ENCODE measurements at regions not wholly inside any gene's neighbourhood (a gene's known extent, or its start where the extent isn't known, plus 50 kb on each side); places are given as distances from the start of the nearest gene placed in this dataset.
"Not testable (repeated sequence)": the region's sequence is repeated elsewhere in the genome, so short reads cannot be mapped to it uniquely, and the experiment has no call there.

DNA sequence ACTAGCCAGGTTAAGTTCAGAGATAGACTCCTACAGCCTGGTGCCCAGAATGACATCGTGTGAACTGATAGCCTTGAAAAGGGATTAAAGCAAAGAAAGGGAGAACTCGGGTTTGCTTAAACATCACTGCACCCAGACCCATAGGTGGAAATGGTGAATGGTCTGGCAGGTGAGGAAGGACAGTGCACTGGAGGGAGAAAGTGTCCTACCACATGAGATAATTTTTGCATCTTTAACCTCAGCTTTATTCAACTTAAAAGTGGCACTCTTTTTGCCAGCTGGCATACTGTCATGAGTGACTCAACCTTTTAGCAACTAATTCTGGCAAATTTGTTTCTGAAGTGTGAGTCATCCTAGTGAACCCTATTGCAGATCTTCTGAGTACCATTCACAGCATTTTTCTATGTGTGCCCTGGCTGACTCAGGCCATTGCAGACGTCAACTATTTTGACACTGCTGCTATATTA, 53.0 kb upstream of the DAPP1 start:
- DNase-seq, result no peak

DNA sequence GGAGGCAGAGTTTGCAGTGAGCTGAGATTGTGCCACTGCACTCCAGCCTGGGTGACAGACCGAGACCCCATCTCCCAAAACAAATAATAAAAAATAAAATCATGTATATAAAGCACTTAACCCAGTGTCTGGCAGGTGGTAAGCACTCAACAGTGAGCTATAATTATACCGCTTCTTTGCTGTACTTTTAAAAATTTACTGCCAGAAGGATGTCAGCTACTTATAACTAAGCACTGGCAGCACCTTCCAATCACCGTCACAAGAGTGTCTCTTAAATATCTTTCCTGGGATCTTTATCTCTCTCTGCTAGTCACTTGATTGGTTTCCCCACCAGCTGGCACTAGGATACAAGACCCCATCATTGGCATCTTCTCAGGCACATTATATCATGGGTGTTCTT, 53.9 kb upstream of the DAPP1 start:
- no peak for DNase-seq

DNA sequence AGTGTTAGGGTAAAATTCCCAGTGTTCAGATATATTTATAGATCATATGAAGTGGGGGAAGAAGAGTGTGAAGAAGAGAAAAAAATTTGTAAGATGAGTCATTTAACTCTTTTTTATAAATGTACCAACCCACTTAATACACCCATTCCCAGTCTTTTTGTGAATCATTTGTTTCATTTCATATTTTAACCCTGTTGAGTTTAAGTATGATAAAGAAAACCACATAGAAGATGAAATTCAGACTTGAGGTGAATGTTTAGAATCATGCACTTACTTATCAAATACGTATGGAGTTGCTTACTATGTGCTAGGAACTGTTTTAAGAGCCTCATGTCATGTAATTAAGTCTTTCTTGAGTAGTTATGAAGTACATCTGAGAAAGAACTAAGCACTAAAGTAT, 56.6 kb upstream of the DAPP1 start:
- no peak for DNase-seq

DNA sequence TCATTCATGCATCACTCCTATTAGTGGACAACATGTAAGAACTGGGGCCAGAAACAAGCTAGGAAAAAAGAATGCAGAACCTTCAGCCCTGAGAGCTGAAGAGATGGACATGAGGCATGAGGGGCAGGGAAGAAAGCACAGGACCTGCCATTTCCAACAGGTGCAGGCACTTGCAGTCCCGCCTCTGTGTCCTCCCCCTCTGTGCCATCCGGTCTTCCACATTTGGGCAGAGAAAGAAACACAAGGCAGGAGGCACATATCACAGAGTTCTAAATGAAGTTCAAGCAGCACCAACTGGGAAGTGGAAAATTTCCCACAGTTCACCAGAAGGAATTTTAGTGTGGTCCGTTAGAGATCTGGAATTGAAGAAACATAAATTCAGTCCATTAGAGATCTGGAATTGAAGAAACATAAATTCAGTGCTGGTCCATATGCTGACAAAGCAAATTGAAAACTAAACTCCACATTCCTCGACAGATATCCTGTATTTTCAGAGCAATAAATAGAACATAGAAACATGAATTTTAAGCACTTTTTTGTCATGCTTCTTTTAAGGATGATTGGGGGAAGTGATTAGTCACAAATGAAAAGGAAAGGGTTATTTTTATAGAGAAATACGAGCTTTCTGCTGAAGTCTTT, 57.2 kb upstream of the DAPP1 start:
- DNase-seq, result no peak

DNA sequence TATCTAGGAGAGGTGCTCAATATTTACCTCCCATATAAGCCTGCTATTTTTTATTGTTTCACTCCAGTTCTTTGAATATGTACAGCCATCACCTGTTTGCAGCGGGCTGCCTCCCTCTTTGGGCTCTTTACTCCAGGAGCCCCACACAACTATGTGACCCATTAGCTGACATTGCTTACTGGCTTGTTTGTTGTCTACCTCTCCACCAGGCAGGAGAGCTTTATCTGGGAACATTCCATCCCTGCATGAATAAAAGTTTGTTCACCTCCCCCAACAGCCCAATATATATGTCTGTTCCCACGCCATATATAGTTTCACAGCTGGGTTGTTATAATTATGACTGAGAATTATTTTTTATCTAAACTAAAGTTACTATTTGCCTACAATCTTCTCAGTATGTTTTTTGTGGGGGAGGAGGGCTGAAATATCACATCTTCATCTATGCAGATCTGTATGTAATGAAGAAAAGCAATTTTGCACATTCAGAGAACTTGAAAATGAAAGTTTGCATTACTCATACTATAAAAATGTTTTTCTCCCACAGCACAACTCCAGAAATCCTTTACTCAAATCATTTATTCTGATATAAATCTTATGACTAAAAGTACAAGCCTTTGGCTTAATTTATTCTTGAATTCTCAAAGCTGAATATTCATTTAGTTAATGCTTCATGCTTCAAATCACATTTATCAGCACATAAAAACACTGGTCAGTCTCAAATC, 61.2 kb upstream of the DAPP1 start:
- DNase-seq, result no peak

DNA sequence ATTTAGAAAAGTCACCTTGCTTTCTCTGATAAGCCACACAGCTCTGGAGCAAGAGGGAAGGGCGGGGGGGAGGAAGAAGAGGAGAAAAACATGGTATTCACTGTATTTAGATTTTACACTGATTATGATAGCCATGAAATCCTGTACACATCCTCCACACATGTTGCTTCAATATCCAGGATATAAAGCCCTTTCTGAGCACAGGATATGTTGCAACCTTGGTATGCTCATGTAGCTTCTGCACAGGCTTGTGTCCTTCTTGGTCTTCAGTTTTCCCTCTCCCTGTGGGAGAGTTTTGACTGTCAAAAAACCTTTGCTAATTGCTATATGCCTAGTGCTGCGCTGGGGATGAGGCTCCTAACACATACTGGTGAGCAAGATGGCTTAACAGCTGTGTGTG, 61.9 kb upstream of the DAPP1 start:
- no peak for DNase-seq

DNA sequence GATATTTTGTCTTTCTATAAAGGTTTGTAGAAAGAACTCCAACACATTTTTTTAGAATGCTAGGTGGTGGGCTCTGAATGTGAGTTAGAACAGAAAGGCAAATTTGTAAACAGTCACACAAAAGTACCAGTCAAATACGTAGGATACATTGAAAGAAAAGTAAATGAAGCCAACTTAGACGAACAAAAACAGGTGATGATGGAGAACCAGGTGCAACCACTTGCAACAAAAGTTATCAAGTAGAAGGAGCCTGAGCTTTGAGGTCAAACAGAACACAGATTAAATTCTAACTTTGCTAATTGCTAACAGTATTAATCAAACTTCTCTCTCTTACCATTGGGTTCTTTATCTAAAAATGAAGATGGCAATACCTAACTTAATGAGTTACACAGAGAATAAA, 62.7 kb upstream of the DAPP1 start:
- no peak for DNase-seq

DNA sequence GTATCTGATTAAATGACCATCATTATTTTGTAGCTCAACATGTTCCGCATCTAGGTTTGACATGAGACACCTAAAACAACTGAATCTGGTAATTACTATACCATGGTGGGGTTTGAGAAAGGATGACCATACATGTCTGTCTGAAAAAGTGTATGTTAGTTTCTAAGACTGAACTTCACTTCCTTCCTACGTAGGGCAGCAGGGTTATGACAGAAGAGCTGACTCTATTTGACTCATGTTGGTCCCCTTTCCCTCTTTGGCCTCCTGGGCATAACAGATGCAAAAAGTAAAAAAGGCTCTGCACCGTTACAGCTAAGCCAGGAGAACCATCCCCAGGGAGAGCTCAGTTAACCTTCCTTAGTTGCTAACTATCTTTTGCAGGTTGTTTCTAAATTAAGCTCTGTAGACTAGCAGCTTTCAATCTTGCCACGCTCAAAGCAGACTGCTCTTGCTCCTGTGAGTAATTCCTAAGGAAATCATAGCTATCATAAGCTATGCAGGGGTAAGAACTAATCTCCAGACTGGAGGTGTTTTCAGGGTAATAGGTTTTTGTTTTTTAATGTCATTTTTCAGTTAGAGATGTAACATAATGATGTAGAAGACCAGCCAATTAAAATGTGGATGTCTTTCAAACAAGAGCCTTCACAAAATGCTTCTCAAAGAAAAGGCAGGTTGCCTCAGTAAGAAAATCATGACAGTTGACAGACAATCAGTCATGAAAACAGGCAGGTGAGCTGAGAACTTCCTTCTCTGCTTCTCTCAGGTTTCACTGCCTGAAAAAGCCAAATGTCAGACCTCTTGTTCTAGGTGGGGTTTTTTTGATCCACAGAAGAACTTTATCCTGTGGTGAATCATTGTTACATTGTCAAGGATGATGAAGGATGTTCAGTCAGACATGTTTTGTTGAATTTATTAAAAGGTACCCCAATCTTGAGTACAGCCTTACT, 66.9 kb upstream of the DAPP1 start:
- DNase-seq, result no peak

DNA sequence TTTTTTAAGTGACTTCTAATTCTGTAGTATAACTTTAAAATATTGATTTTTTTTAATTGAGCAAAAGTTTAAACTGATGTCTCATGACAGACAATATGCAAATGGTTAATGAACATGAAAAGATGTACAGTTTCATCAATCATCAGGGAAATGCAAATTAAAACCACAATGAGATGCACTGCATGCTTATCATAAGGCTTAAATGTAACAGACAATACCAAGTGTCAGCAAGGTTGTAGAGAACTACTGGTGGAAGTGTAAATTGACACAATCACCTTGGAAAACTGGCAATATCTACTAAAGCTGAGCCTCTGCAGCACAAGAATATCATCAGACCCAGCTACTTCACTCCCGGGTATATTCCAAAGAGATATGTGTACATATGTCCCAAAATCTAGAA, 70.2 kb upstream of the DAPP1 start:
- DNase-seq, result no peak

DNA sequence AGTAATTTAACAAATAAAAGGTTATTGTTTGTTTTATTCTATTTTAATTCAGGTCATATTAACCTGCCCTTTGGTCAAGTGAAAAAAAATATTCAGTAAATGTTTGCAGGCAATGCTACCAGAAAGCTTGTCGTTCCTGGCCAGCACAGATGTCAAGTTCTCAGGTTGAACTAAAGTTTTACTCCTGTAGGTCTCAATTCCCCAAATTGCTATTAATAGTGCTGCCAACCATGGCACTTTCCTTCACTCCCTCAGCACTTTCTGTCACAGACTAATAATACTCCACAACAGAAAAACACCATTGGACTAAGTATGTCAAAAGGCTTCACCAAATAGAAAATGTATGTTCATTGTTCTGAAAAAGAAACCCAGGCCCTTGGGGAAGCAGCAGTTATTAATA, 79.2 kb upstream of the C4orf54 start:
- no peak for DNase-seq

DNA sequence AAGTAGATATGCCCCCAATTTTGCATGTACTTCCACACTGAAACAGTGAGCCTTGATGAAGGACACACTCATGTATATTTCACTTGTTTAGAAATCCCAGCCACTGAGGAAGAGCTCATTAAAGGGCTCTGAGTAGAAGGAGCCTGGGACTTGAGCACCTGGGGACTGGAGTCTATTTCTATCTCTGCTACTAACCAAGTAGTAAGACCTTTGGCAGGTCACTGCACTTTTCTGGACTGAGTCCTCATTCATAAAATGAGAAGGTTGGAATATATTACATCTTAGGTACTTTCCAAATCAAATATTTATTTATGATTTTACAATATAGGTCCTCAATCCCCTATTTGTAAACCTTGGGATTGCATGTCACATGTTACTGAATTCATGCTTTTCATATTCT, 78.2 kb upstream of the C4orf54 start:
- no peak for DNase-seq

DNA sequence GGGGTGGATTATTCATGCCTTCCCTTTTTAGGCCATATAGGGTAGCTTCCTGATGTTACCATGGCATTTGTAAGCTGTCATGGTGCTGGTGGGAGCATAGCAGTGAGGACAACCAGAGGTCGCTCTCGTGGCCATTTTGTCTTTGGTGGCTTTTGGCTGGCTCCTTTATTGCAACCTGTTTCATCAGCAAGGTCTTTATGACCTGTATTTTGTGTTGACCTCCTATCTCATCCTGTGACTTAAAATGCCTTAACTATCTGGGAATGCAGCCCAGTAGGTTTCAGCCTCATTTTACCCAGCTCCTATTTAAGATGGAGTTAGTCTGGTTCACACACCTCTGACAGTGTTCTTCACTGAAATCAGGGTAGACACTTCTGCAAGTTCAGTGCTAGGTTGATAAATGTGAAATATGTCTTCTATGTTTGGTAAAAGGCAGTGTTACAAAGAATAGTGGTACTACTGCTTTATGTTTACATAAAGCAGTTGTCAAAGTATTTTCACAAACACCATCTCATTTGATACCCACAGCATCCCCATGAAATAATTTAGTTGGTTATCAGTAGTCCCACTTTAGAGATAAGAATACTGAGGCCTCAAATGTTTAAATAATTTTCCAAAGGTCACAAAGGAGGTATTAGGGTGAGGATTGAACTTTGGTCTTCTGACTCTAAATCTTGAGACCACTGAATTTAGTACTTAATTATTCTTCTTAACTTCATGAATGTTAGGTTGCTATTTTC, 77.1 kb upstream of the C4orf54 start:
- DNase-seq, result no peak

DNA sequence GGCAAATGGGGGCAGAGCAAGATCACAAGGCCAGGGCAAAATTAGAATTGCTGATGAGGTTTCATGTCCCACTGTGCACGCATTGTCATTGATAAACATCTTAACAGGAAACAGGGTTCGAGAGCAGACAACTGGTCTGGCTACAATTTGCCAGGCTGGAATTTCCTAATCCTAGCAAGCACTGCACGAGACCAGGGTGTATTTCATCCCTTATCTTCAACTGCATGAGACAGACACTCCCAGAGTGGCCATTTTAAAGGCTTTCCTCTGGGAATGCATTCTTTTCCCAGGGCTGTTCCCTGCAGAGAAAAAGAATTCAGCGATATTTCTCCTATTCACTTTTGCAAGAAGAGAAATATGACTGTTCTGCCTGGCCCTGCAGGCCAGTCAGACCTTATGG, 75.8 kb upstream of the C4orf54 start:
- DNase-seq, result not testable (repeated sequence)

DNA sequence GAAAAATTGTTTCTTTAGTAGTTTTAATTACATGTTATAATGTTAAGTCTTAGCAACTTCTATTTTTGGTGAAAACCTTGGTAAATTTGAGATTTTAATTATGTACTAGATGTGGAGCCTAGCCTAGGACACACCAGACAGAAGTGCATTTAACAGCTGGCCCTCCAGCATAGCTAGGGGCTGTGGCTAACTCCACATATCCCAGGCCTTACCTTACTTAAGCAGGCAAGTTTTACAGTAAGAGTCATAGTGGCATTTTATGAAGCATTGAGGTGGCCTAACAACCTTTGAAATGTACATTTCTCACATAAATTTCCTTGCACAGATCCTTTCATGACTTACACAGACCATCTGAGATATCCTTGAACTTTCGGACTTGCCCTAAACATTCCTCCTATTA, 71.6 kb upstream of the C4orf54 start:
- no peak for DNase-seq

DNA sequence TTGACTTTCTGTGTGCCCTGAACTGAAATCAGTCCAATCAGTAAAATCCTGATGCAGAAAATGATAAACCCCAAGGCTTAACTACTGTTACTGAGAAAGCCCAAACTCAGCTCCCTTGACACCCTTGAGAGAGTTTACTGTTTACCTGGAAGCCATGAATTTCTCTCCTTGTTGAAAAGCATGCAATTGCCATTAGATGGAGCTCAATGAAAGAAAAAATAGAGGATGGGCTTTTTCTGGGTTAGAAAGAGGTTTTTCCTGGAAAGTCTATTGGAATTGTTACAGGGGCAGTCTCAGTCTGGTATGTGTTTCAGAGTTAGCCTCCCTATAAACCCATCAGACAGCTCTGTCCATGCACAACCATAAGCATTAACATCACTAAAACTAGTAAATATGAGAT, 66.4 kb upstream of the C4orf54 start:
- DNase-seq, result no peak

DNA sequence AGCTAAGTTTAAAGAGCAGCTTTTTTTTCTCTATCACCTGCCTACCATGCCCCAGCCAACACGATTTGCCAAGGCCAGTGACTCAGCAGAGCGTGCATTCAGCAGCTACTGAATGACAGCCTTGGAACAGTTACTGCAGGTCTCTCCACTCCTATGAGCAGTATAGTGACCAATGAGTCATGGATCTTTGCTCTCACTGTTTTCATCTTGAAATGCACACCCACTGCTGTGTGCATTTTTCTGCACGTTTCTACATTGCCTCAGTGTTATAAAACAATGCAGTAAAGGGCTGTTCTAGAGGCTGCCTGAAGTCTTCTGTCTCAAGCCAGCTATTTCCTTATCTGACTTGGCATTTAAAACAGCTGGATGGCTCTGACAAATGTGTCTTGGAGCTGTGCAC, 66.0 kb upstream of the C4orf54 start:
- DNase-seq, result peak; percentile 4

DNA sequence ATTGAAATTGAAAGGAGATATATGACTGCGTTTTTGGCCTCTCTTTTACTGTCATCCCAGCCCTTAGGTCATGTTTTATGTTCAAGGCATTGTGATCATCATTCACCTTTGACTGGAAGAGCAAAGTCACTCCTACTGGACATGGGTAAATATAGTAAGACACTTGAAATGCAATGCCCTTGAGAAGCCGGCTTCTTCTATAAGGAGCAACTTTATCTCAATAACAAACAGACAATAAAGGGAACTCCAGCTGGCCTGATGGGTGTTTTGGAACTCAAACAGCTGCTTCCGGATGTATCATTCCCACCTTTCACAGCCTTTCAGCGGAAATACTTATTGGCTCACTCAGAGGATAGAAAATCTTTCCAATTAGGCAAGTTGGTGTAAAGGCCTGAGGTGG, 65.1 kb upstream of the C4orf54 start:
- no peak for DNase-seq

DNA sequence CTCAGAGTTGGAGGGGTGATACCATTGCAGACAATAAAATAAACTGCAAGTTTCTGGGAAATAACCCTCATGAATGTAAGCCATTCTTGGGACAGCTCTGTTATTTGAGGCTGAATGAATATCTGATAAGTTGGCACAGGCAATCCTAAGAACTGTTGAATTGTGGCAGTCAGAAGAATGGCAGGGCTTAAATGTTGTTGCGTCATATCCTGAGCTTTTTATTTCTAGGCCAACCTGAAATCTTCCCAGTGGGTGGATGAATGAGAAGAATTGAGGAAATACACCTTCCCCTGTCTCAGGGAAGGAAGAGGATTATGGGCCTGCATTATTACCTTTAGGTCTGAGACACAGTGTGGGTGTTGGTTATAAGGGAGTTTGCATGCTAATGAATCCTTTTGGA, 64.4 kb upstream of the C4orf54 start:
- no peak for DNase-seq

DNA sequence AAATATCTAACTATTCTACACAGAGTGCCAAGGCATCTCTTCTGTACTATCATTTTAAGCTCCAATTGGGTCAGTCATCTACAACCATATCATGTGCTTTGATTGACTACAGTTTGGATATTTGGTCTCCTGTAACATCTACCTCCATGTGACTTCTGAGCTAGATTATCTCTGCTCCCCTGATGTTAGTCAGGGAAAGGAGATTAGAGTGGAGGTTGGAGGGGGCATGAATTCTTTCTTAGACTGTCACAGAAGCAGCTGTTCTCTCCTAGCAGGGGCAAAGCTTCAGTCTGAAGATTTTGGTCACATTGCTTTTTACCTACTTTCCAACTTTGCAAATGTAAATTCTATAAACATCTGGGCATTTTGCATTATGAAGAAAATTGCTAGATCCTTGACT, 62.6 kb upstream of the C4orf54 start:
- DNase-seq, result no peak

DNA sequence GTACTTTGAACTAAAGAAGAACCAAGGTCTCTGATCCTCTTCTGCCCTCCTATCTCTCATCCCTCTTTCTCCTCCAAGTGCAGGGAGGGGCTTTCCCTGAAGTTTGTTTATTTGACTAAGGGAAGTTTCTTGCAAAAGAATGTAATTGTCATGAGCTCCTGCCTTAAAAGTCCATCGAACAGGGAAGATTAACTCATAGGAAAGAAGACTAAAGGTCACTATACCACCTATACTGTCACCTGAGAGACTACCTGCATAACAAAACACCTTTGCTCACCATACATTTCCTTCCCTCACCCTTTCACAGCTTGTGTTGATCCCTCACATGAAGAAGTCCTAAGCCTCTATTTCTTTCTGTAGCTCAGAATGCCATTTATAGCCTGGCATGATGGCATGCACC, 59.4 kb upstream of the C4orf54 start:
- DNase-seq, result no peak

DNA sequence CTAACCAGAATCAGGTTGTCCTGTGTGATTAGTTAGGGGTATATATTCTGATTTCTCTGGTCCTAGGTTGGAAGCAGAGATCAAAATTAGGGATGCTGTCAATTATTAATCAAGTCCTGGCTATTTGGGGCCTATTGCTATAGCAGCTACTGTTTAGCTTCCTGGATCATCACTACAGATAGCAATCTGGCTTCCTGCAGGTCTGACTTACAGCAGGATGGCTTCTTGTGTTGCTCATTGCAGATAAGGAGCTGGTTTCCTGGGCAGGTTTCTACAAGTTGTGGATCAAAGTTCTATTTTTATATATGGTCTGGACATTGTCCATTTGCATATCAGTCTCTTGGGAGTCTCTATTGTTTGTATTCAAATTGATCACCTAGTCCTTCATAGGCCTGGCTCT, 57.7 kb upstream of the C4orf54 start:
- no peak for DNase-seq

DNA sequence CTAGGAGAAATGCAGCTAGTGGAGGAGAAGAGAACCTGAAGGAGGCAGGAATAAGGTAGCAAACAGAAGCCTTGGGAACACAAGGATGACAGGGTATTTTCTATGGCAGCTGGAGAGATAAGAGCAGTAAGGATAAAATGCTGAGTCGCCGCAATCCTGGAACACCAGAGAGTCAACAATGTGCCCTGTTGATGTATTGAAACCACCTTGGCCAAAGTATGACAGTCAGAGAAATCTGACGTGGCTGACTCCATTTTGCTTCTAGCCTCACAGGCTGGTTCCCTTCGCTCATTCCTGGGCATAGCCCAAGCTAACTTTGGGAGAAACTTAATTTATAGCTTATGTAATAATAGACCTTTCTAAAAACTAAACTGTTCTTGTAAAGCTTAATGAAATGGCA, 56.6 kb upstream of the C4orf54 start:
- no peak for DNase-seq

DNA sequence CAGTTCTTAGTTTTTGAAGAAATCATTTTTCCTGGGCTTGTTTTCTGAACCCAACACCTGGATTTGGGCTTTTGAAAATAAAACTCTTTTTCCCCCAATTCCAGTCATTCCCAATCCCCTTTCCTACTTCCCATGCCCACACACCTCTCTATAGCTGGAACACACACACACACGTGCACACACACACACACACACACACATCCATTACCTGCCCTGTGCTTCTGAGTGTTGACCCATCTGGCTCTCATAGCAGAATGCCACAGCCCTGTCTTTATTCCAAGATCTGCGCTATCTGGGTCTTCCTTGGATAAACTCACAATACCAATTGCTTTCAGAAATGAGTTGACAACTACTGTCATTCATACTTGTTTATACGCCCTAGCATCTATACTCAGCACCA, 54.9 kb upstream of the C4orf54 start:
- no peak for DNase-seq
